ENCODE measurements at regions not wholly inside any gene's neighbourhood (a gene's known extent, or its start where the extent isn't known, plus 50 kb on each side); places are given as distances from the start of the nearest gene placed in this dataset.

DNA sequence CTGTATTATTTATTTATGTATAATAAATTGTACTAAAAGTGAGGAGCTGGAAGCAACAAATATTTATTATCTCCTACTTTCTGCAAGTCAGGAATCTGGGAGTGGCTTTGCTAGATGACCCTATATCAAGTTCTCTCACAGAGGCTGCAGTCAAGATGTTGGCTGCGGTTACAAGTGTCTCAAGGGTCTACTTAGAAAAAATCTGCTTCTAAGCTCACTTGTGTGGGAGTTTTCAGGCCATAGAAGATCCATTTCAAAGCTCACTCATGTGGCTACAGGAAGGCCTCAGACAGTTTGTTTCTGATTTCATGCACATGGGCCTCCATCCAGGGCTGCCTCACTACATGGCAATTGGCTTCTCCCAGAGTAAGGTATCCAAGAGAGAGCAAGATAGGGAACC is 551.1 kb downstream of the CAAP1 start:
- no peak overlapping the region for H2AK5ac ChIP-seq (ENCODE audit: low read depth, low read length)
- no peak overlapping the region for H4K91ac ChIP-seq (ENCODE audit: low read depth, low read length, poor library complexity)
- WGBS, 2 donors (ENCODE audit: extremely low coverage in 2 of 2, insufficient read length in 2 of 2, insufficient replicate concordance in 1 of 2) = no CpG with 5 or more reads among the region's 1 CpG
- H2BK120ac ChIP-seq (ENCODE audit: low read depth, low read length) = no peak overlapping the region
- H3K79me1 ChIP-seq (ENCODE audit: low read depth, low read length) = no peaks in the 10 kb centered on the region
- no peak overlapping the region for H2AFZ ChIP-seq (ENCODE audit: low read length)
- no peak overlapping the region for H3K14ac ChIP-seq (ENCODE audit: low read length)
- no peak overlapping the region for H3K4ac ChIP-seq (ENCODE audit: low read length)
- no peaks in the 10 kb centered on the region for H3K36me3 ChIP-seq (replicated peaks in 1 of 2; ENCODE audit: control insufficient read depth in 2 of 2, insufficient read depth in 2 of 2, low read length in 2 of 2)
- H2BK5ac ChIP-seq (ENCODE audit: low read length) = no peak overlapping the region
- H4K8ac ChIP-seq (ENCODE audit: low read depth, low read length) = no peak overlapping the region
- no peaks in the 10 kb centered on the region for H3K4me1 ChIP-seq (ENCODE audit: control insufficient read depth in 2 of 2, insufficient read depth in 1 of 2, low read depth in 1 of 2, low read length in 2 of 2)
- H3K4me2 ChIP-seq (ENCODE audit: insufficient read depth, low read length, poor library complexity, severe bottlenecking) = no peak overlapping the region
- H3K4me3 ChIP-seq (ENCODE audit: low read length in 2 of 2) = no peak overlapping the region
- H3K23ac ChIP-seq (ENCODE audit: low read depth, low read length, poor library complexity) = no peak overlapping the region
- H2BK15ac ChIP-seq (ENCODE audit: low read length) = no peak overlapping the region
- H2BK12ac ChIP-seq (ENCODE audit: low read length) = no peak overlapping the region
- DNase-seq (ENCODE audit: low spot score) = no peak
- H3K27ac ChIP-seq (replicated peaks; ENCODE audit: low read length) = no peak overlapping the region
- H3K9me3 ChIP-seq (replicated peaks in 1 of 2; ENCODE audit: control insufficient read depth in 2 of 2, insufficient read depth in 1 of 2, low read depth in 1 of 2, low read length in 2 of 2) = no peaks in the 10 kb centered on the region
- H3K27me3 ChIP-seq (ENCODE audit: control insufficient read depth in 3 of 3, insufficient read depth in 3 of 3, low read depth in 1 of 3, low read length in 3 of 3) = no peaks in the 10 kb centered on the region
- H3K9ac ChIP-seq (ENCODE audit: low read depth, low read length, poor library complexity) = no peak overlapping the region
- H3K18ac ChIP-seq (ENCODE audit: low read length) = no peak overlapping the region

DNA sequence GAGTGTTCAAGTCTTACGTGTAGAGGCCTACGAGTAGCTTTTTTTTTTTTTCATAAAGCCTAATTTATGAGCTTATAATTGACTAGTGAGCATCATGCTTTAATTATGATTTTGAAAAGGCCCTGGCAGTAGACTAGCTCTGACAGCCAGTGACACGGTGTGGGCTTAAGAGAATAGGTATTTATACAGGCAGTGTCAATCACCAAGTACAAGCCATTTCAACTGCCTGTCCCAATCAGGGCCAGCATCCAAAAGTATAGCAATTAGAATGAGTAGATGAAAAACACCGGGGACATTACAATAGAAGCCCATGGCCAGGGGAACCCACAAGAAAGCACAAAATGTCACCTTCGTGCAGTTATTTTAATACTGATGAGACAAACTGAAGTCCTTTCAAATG is 552.8 kb downstream of the CAAP1 start:
- Histone ChIP-seq H3K27me3 (ENCODE audit: control insufficient read depth in 3 of 3, insufficient read depth in 3 of 3, low read depth in 1 of 3, low read length in 3 of 3) (no peaks in the 10 kb centered on the region), H3K18ac (ENCODE audit: low read length) (no peak overlapping the region), H2BK120ac (ENCODE audit: low read depth, low read length) (no peak overlapping the region), H2BK15ac (ENCODE audit: low read length) (no peak overlapping the region), H2BK5ac (ENCODE audit: low read length) (no peak overlapping the region), H3K14ac (ENCODE audit: low read length) (no peak overlapping the region), H3K79me1 (ENCODE audit: low read depth, low read length) (no peaks in the 10 kb centered on the region), H3K9me3 (replicated peaks in 1 of 2; ENCODE audit: control insufficient read depth in 2 of 2, insufficient read depth in 1 of 2, low read depth in 1 of 2, low read length in 2 of 2) (no peaks in the 10 kb centered on the region), H3K27ac (replicated peaks; ENCODE audit: low read length) (no peak overlapping the region), H3K4me1 (ENCODE audit: control insufficient read depth in 2 of 2, insufficient read depth in 1 of 2, low read depth in 1 of 2, low read length in 2 of 2) (no peaks in the 10 kb centered on the region), H2BK12ac (ENCODE audit: low read length) (no peak overlapping the region), H2AK5ac (ENCODE audit: low read depth, low read length) (no peak overlapping the region), H2AFZ (ENCODE audit: low read length) (no peak overlapping the region), H3K4me2 (ENCODE audit: insufficient read depth, low read length, poor library complexity, severe bottlenecking) (no peak overlapping the region), H3K23ac (ENCODE audit: low read depth, low read length, poor library complexity) (no peak overlapping the region), H3K9ac (ENCODE audit: low read depth, low read length, poor library complexity) (no peak overlapping the region), H4K91ac (ENCODE audit: low read depth, low read length, poor library complexity) (no peak overlapping the region), H3K36me3 (replicated peaks in 1 of 2; ENCODE audit: control insufficient read depth in 2 of 2, insufficient read depth in 2 of 2, low read length in 2 of 2) (no peaks in the 10 kb centered on the region), H4K8ac (ENCODE audit: low read depth, low read length) (no peak overlapping the region), H3K4ac (ENCODE audit: low read length) (no peak overlapping the region), H3K4me3 (ENCODE audit: low read length in 2 of 2) (no peak overlapping the region)
- no CpG with 5 or more reads among the region's 5 CpGs for WGBS, 2 donors (ENCODE audit: extremely low coverage in 2 of 2, insufficient read length in 2 of 2, insufficient replicate concordance in 1 of 2)
- no peak for DNase-seq (ENCODE audit: low spot score)

DNA sequence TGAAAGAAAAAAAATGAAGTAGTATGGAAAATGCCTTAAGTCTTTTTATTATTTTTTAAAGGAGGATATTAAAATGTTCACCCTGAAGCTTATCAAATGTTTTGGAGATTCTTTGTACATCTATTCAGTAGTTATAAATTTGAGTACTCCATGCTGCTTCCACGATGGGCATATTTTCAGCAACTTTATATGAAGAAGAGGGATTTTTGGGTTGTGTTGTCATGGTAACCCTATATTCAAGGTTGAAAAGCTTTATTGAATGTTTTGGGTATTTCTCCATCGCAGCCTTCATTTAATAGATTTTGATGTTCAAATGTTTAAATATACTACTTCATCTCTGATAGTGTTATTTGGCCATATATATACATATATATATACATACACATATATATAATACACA is 557.5 kb downstream of the CAAP1 start:
- Histone ChIP-seq H3K4ac (ENCODE audit: low read length) (no peak overlapping the region), H2BK5ac (ENCODE audit: low read length) (no peak overlapping the region), H2BK12ac (ENCODE audit: low read length) (no peak overlapping the region), H3K4me2 (ENCODE audit: insufficient read depth, low read length, poor library complexity, severe bottlenecking) (no peak overlapping the region), H3K18ac (ENCODE audit: low read length) (no peak overlapping the region), H3K27ac (replicated peaks; ENCODE audit: low read length) (no peak overlapping the region), H3K79me1 (ENCODE audit: low read depth, low read length) (no peaks in the 10 kb centered on the region), H2AFZ (ENCODE audit: low read length) (no peak overlapping the region), H3K23ac (ENCODE audit: low read depth, low read length, poor library complexity) (no peak overlapping the region), H3K36me3 (replicated peaks in 1 of 2; ENCODE audit: control insufficient read depth in 2 of 2, insufficient read depth in 2 of 2, low read length in 2 of 2) (no peaks in the 10 kb centered on the region), H2BK120ac (ENCODE audit: low read depth, low read length) (no peak overlapping the region), H3K4me3 (ENCODE audit: low read length in 2 of 2) (no peak overlapping the region), H4K91ac (ENCODE audit: low read depth, low read length, poor library complexity) (no peak overlapping the region), H2AK5ac (ENCODE audit: low read depth, low read length) (no peak overlapping the region), H3K14ac (ENCODE audit: low read length) (no peak overlapping the region), H3K27me3 (ENCODE audit: control insufficient read depth in 3 of 3, insufficient read depth in 3 of 3, low read depth in 1 of 3, low read length in 3 of 3) (no peaks in the 10 kb centered on the region), H3K4me1 (ENCODE audit: control insufficient read depth in 2 of 2, insufficient read depth in 1 of 2, low read depth in 1 of 2, low read length in 2 of 2) (no peaks in the 10 kb centered on the region), H2BK15ac (ENCODE audit: low read length) (no peak overlapping the region), H4K8ac (ENCODE audit: low read depth, low read length) (no peak overlapping the region), H3K9me3 (replicated peaks in 1 of 2; ENCODE audit: control insufficient read depth in 2 of 2, insufficient read depth in 1 of 2, low read depth in 1 of 2, low read length in 2 of 2) (no peaks in the 10 kb centered on the region), H3K9ac (ENCODE audit: low read depth, low read length, poor library complexity) (no peak overlapping the region)
- no CpG with 5 or more reads among the region's 2 CpGs for WGBS, 2 donors (ENCODE audit: extremely low coverage in 2 of 2, insufficient read length in 2 of 2, insufficient replicate concordance in 1 of 2)
- no peak for DNase-seq (ENCODE audit: low spot score)

DNA sequence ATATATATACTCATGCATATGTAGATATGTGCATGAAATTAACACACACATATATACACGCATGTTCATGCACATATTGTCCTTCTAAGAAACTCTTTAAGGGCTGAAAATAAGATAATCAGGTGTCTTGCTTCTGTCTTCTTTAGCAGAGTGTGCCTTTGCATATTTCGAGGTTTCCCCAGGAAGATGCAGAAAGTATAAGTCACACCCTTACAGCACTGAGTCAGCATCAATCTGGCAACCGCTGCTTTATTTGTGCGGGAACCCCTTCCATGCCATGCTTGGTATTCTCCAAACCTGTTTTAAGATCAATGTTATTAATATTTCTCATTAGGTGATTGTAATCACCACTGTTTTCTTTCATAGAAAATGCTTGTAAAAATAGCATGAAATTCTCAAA is 557.9 kb downstream of the CAAP1 start:
- Histone ChIP-seq H3K4me2 (ENCODE audit: insufficient read depth, low read length, poor library complexity, severe bottlenecking) (no peak overlapping the region), H2BK15ac (ENCODE audit: low read length) (no peak overlapping the region), H3K18ac (ENCODE audit: low read length) (no peak overlapping the region), H3K14ac (ENCODE audit: low read length) (no peak overlapping the region), H3K4me1 (ENCODE audit: control insufficient read depth in 2 of 2, insufficient read depth in 1 of 2, low read depth in 1 of 2, low read length in 2 of 2) (no peaks in the 10 kb centered on the region), H2BK5ac (ENCODE audit: low read length) (no peak overlapping the region), H4K8ac (ENCODE audit: low read depth, low read length) (no peak overlapping the region), H3K36me3 (replicated peaks in 1 of 2; ENCODE audit: control insufficient read depth in 2 of 2, insufficient read depth in 2 of 2, low read length in 2 of 2) (no peaks in the 10 kb centered on the region), H3K9ac (ENCODE audit: low read depth, low read length, poor library complexity) (no peak overlapping the region), H4K91ac (ENCODE audit: low read depth, low read length, poor library complexity) (no peak overlapping the region), H2AK5ac (ENCODE audit: low read depth, low read length) (no peak overlapping the region), H3K4me3 (ENCODE audit: low read length in 2 of 2) (no peak overlapping the region), H3K9me3 (replicated peaks in 1 of 2; ENCODE audit: control insufficient read depth in 2 of 2, insufficient read depth in 1 of 2, low read depth in 1 of 2, low read length in 2 of 2) (no peaks in the 10 kb centered on the region), H3K79me1 (ENCODE audit: low read depth, low read length) (no peaks in the 10 kb centered on the region), H2AFZ (ENCODE audit: low read length) (no peak overlapping the region), H3K27ac (replicated peaks; ENCODE audit: low read length) (no peak overlapping the region), H2BK120ac (ENCODE audit: low read depth, low read length) (no peak overlapping the region), H3K4ac (ENCODE audit: low read length) (no peak overlapping the region), H3K27me3 (ENCODE audit: control insufficient read depth in 3 of 3, insufficient read depth in 3 of 3, low read depth in 1 of 3, low read length in 3 of 3) (no peaks in the 10 kb centered on the region), H2BK12ac (ENCODE audit: low read length) (no peak overlapping the region), H3K23ac (ENCODE audit: low read depth, low read length, poor library complexity) (no peak overlapping the region)
- DNase-seq (ENCODE audit: low spot score) = no peak
- WGBS, 2 donors (ENCODE audit: extremely low coverage in 2 of 2, insufficient read length in 2 of 2, insufficient replicate concordance in 1 of 2) = no CpG with 5 or more reads among the region's 4 CpGs

Data from neuronal stem cell (in vitro differentiated cells).